Natural killer cell treated with Interleukin-12 subunit alpha and Interleukin-12 subunit beta and Interleukin-15 and Interleukin-18, amount 100 ng/mL, for 72 hours (primary cell): ENCODE measurements at regions not wholly inside any gene's neighbourhood (a gene's known extent, or its start where the extent isn't known, plus 50 kb on each side); places are given as distances from the start of the nearest gene placed in this dataset.
"Not testable (repeated sequence)": the region's sequence is repeated elsewhere in the genome, so short reads cannot be mapped to it uniquely, and the experiment has no call there.

Experiments used
- ATAC-seq, 2 donors: fragments of 150-1000 bp; cut with Tn5 transposase in 1 of 2; sonication (Bioruptor Pico), chemical (Tn5 transposase) in 1 of 2; 2 replicates each; pipeline ENCODE4 v1.10.0; 2021
- DNase-seq: peaks from one replicate; pipeline ENCODE4 v3.0.0; 2022; ENCODE audit warnings: low spot score
- H3K27ac Mint-ChIP-seq, 2 donors: 1 replicate in 1 of 2; 2 replicates in 1 of 2; pipeline ENCODE4 v1.8.0; 2022; ENCODE audit warnings: mixed read lengths in 2 of 2, mild to moderate bottlenecking in 1 of 2, moderate library complexity in 1 of 2
- H3K27me3 Mint-ChIP-seq, 2 donors: 1 replicate in 1 of 2; 2 replicates in 1 of 2; pipeline ENCODE4 v1.8.0; 2022; ENCODE audit warnings: mixed read lengths in 2 of 2
- H3K36me3 Mint-ChIP-seq: one replicate; pipeline ENCODE4 v1.8.0; 2022; ENCODE audit warnings: mixed read lengths
- H3K4me1 Mint-ChIP-seq, 2 donors: 1 replicate in 1 of 2; 2 replicates in 1 of 2; pipeline ENCODE4 v1.8.0; 2022; ENCODE audit warnings: low read depth in 2 of 2, mixed read lengths in 2 of 2, mild to moderate bottlenecking in 1 of 2
- H3K4me3 Mint-ChIP-seq: one replicate; pipeline ENCODE4 v1.8.0; 2022; ENCODE audit warnings: mixed read lengths
- H3K9me3 Mint-ChIP-seq: 2 replicates; pipeline ENCODE4 v1.8.0; 2022; ENCODE audit warnings: mixed read lengths

GRCh38 chr2:167345559-167345958 is 457.3 kb downstream of the XIRP2 start:
- Mint-ChIP-seq H3K36me3 (no peaks in the 10 kb centered on the region), H3K27ac (no peak overlapping the region), H3K4me3 (no peak overlapping the region), H3K9me3 (no peaks in the 10 kb centered on the region), H3K4me1 (no peaks in the 10 kb centered on the region), H3K27me3 (no peaks in the 10 kb centered on the region)
- no peak for DNase-seq
- ATAC-seq, result no peak

GRCh38 chr2:167342769-167343168 is 454.5 kb downstream of the XIRP2 start:
- Mint-ChIP-seq H3K4me1 (no peaks in the 10 kb centered on the region), H3K9me3 (peaks cover 2% of the 10 kb centered on the region), H3K36me3 (no peaks in the 10 kb centered on the region), H3K27me3 (no peaks in the 10 kb centered on the region), H3K4me3 (no peak overlapping the region), H3K27ac (no peak overlapping the region)
- no peak for DNase-seq
- ATAC-seq, result no peak

- no peaks in the 10 kb centered on the region for H3K36me3 Mint-ChIP-seq
- peaks cover 2% of the 10 kb centered on the region for H3K9me3 Mint-ChIP-seq
- no peak overlapping the region for H3K27ac Mint-ChIP-seq
- DNase-seq (no peak), ATAC-seq (no peak)
- no peaks in the 10 kb centered on the region for H3K4me1 Mint-ChIP-seq
- no peaks in the 10 kb centered on the region for H3K27me3 Mint-ChIP-seq
- H3K4me3 Mint-ChIP-seq, result no peak overlapping the region
Observed at GRCh38 chr2:167340322-167340721, 452.0 kb downstream of the XIRP2 start.

GRCh38 chr2:167336213-167336612 is 447.9 kb downstream of the XIRP2 start:
- no peak for ATAC-seq
- H3K27me3 Mint-ChIP-seq, result no peaks in the 10 kb centered on the region

GRCh38 chr2:167335541-167335992 is 447.3 kb downstream of the XIRP2 start:
- ATAC-seq, result no peak
- Mint-ChIP-seq H3K27ac (no peak overlapping the region), H3K36me3 (no peaks in the 10 kb centered on the region), H3K9me3 (peaks cover 2% of the 10 kb centered on the region), H3K4me1 (no peaks in the 10 kb centered on the region), H3K4me3 (no peak overlapping the region), H3K27me3 (no peaks in the 10 kb centered on the region)
- no peak for DNase-seq

More at GRCh38 chr2:167336213-167336612, 447.9 kb downstream of the XIRP2 start:
- Mint-ChIP-seq H3K4me1 (no peaks in the 10 kb centered on the region), H3K36me3 (no peaks in the 10 kb centered on the region), H3K4me3 (no peak overlapping the region), H3K9me3 (peaks cover 2% of the 10 kb centered on the region), H3K27ac (no peak overlapping the region)
- DNase-seq, result no peak

GRCh38 chr2:167334146-167334742 is 446.0 kb downstream of the XIRP2 start:
- DNase-seq, result no peak
- Mint-ChIP-seq H3K4me3 (no peak overlapping the region), H3K4me1 (no peaks in the 10 kb centered on the region), H3K27me3 (no peaks in the 10 kb centered on the region), H3K36me3 (no peaks in the 10 kb centered on the region), H3K9me3 (no peaks in the 10 kb centered on the region), H3K27ac (no peak overlapping the region)
- no peak for ATAC-seq

- Mint-ChIP-seq H3K4me1 (no peaks in the 10 kb centered on the region), H3K36me3 (no peaks in the 10 kb centered on the region), H3K9me3 (no peaks in the 10 kb centered on the region), H3K27ac (no peak overlapping the region), H3K4me3 (no peak overlapping the region), H3K27me3 (no peaks in the 10 kb centered on the region)
- ATAC-seq (no peak), DNase-seq (no peak)
Observed at GRCh38 chr2:167333245-167333644, 445.0 kb downstream of the XIRP2 start.

- H3K27me3 Mint-ChIP-seq, result no peaks in the 10 kb centered on the region
- no peak overlapping the region for H3K4me3 Mint-ChIP-seq
- no peak overlapping the region for H3K27ac Mint-ChIP-seq
- no peak for ATAC-seq
- H3K4me1 Mint-ChIP-seq, result no peaks in the 10 kb centered on the region
- H3K9me3 Mint-ChIP-seq, result no peaks in the 10 kb centered on the region
- no peak for DNase-seq
- no peaks in the 10 kb centered on the region for H3K36me3 Mint-ChIP-seq
Observed at GRCh38 chr2:167332358-167332757, 444.1 kb downstream of the XIRP2 start.

- Mint-ChIP-seq H3K4me3 (no peak overlapping the region), H3K4me1 (no peaks in the 10 kb centered on the region), H3K36me3 (no peaks in the 10 kb centered on the region), H3K9me3 (no peaks in the 10 kb centered on the region), H3K27ac (no peak overlapping the region), H3K27me3 (no peaks in the 10 kb centered on the region)
- ATAC-seq (no peak), DNase-seq (no peak)
Observed at GRCh38 chr2:167331636-167332232, 443.5 kb downstream of the XIRP2 start.

- not testable (repeated sequence) for H3K9me3 Mint-ChIP-seq, ATAC-seq, H3K36me3 Mint-ChIP-seq, H3K4me1 Mint-ChIP-seq, H3K27ac Mint-ChIP-seq, H3K27me3 Mint-ChIP-seq, DNase-seq, H3K4me3 Mint-ChIP-seq
Observed at GRCh38 chr2:167328808-167329207, 440.5 kb downstream of the XIRP2 start.

GRCh38 chr2:167322795-167323194 is 434.5 kb downstream of the XIRP2 start:
- H3K36me3 Mint-ChIP-seq, result no peaks in the 10 kb centered on the region
- no peak for DNase-seq
- H3K4me3 Mint-ChIP-seq, result no peak overlapping the region
- no peak overlapping the region for H3K27ac Mint-ChIP-seq
- H3K9me3 Mint-ChIP-seq, result peaks cover 8% of the 10 kb centered on the region
- no peaks in the 10 kb centered on the region for H3K4me1 Mint-ChIP-seq
- no peaks in the 10 kb centered on the region for H3K27me3 Mint-ChIP-seq
- no peak for ATAC-seq

GRCh38 chr2:167318581-167318980 is 430.3 kb downstream of the XIRP2 start:
- DNase-seq (no peak), ATAC-seq (no peak)
- no peak overlapping the region for H3K4me3 Mint-ChIP-seq
- no peaks in the 10 kb centered on the region for H3K27me3 Mint-ChIP-seq
- H3K9me3 Mint-ChIP-seq, result no peaks in the 10 kb centered on the region
- no peaks in the 10 kb centered on the region for H3K4me1 Mint-ChIP-seq
- H3K27ac Mint-ChIP-seq, result no peak overlapping the region
- H3K36me3 Mint-ChIP-seq, result no peaks in the 10 kb centered on the region

GRCh38 chr2:167310442-167310841 is 422.2 kb downstream of the XIRP2 start:
- H3K9me3 Mint-ChIP-seq, result peaks cover 3% of the 10 kb centered on the region
- ATAC-seq (no peak), DNase-seq (no peak)
- no peaks in the 10 kb centered on the region for H3K36me3 Mint-ChIP-seq
- H3K27ac Mint-ChIP-seq, result no peak overlapping the region
- no peak overlapping the region for H3K4me3 Mint-ChIP-seq
- H3K4me1 Mint-ChIP-seq, result no peaks in the 10 kb centered on the region
- H3K27me3 Mint-ChIP-seq, result no peaks in the 10 kb centered on the region
